Keratinocyte (primary cell): ENCODE measurements at regions not wholly inside any gene's neighbourhood (a gene's known extent, or its start where the extent isn't known, plus 50 kb on each side); places are given as distances from the start of the nearest gene placed in this dataset.

Source experiments
- DNase-seq: peaks from one replicate; pipeline ENCODE4 v3.0.0-alpha.2; 2011; ENCODE audit warnings: low read depth, missing footprints, low spot score
- FAIRE-seq: peaks from 2 replicates; lab custom pipeline; 2011; peaks lifted over from hg19 to GRCh38; lab: Jason Lieb, UNC
- H2AFZ ChIP-seq: 2 replicates; pipeline ENCODE4 v1.6.0; 2012; ENCODE audit warnings: low read length, control low read depth, inconsistent platforms; ENCODE audit not compliant: control insufficient read depth
- H3K27ac ChIP-seq: 2 replicates; pipeline ENCODE4 v1.5.1; 2011; ENCODE audit warnings: low read length; ENCODE audit not compliant: control insufficient read depth, insufficient read depth
- H3K27me3 ChIP-seq: 3 replicates; pipeline ENCODE4 v1.6.0; 2011; ENCODE audit warnings: low read length; ENCODE audit not compliant: control insufficient read depth, insufficient read depth; ENCODE audit errors: extremely low read depth
- H3K36me3 ChIP-seq, 2 experiments: 2 replicates in 1 of 2; 3 replicates in 1 of 2; pipeline ENCODE4 v1.5.1; 2011; ENCODE audit warnings: low read length in 2 of 2, mild to moderate bottlenecking in 1 of 2; ENCODE audit not compliant: control insufficient read depth in 2 of 2, insufficient read depth in 2 of 2; ENCODE audit errors: extremely low read depth in 1 of 2
- H3K4me1 ChIP-seq: 3 replicates; pipeline ENCODE4 v1.5.1; 2011; ENCODE audit warnings: low read length; ENCODE audit not compliant: control insufficient read depth, insufficient read depth; ENCODE audit errors: extremely low read depth
- H3K4me2 ChIP-seq: 3 replicates; pipeline ENCODE4 v1.6.0; 2011; ENCODE audit warnings: low read depth, low read length; ENCODE audit not compliant: control insufficient read depth, insufficient read depth; ENCODE audit errors: extremely low read depth
- H3K4me3 ChIP-seq, 3 experiments: fragments of 200-600 bp in 1 of 3; sonication (generic) in 1 of 3; 2 replicates in 2 of 3; 3 replicates in 1 of 3; pipeline ENCODE4 v1.5.1; 2011 to 2016; ENCODE audit warnings: low read length in 3 of 3, mild to moderate bottlenecking in 3 of 3, control low read depth in 2 of 3, inconsistent platforms in 1 of 3, low read depth in 1 of 3, mixed read lengths in 1 of 3, mixed run types in 1 of 3, moderate library complexity in 1 of 3; ENCODE audit not compliant: control insufficient read depth in 2 of 3, insufficient read depth in 2 of 3; ENCODE audit errors: extremely low read depth in 1 of 3
- H3K79me2 ChIP-seq: 2 replicates; pipeline ENCODE4 v1.6.0; 2012; ENCODE audit warnings: low read length; ENCODE audit not compliant: control insufficient read depth, insufficient read depth
- H3K9ac ChIP-seq: 3 replicates; pipeline ENCODE4 v1.6.0; 2011; ENCODE audit warnings: low read length; ENCODE audit not compliant: control insufficient read depth, insufficient read depth; ENCODE audit errors: extremely low read depth
- H3K9me1 ChIP-seq: 3 replicates; pipeline ENCODE4 v1.6.0; 2011; ENCODE audit warnings: low read length; ENCODE audit not compliant: control insufficient read depth, insufficient read depth; ENCODE audit errors: extremely low read depth
- H3K9me3 ChIP-seq: 2 replicates; pipeline ENCODE4 v1.5.1; 2012; ENCODE audit warnings: low read depth, low read length; ENCODE audit not compliant: control insufficient read depth
- H4K20me1 ChIP-seq: 3 replicates; pipeline ENCODE4 v1.6.0; 2011; ENCODE audit warnings: low read length; ENCODE audit not compliant: control insufficient read depth, insufficient read depth; ENCODE audit errors: extremely low read depth
- CTCF ChIP-seq, 3 experiments: IDR thresholded peaks in 1 of 3; conservative IDR thresholded peaks in 1 of 3; optimal IDR thresholded peaks in 1 of 3; 2 replicates in 2 of 3; 3 replicates in 1 of 3; pipeline versions ENCODE3 to v1.5.1; 2011; ENCODE audit warnings: low read length in 3 of 3, mild to moderate bottlenecking in 3 of 3, moderate library complexity in 2 of 3, control low read depth in 1 of 3, inconsistent platforms in 1 of 3; ENCODE audit not compliant: insufficient read depth in 2 of 3; ENCODE audit errors: extremely low read depth in 1 of 3
- EZH2 ChIP-seq: IDR thresholded peaks from one replicate; pipeline ENCODE4 v1.6.1; 2012; ENCODE audit warnings: inconsistent platforms, mild to moderate bottlenecking, low read length, moderate library complexity
- dilution Hi-C: fragments of 300-500 bp; cut with MboI; formaldehyde crosslinking; loops from one replicate; pipeline ENCODE4 v1.7.0; 2020; ENCODE audit warnings: low sequenced_read_pairs; ENCODE audit not compliant: extremely low pct_ligation_motif_present

- dilution Hi-C loops, result no loop called here
- FAIRE-seq (no peak), DNase-seq (no peak)
- H4K20me1 ChIP-seq, result no peaks in the 10 kb centered on the region
- H3K9me3 ChIP-seq, result no peaks in the 10 kb centered on the region
- H3K9ac ChIP-seq, result no peak overlapping the region
- no peak overlapping the region for H3K4me2 ChIP-seq
- no peaks in the 10 kb centered on the region for H3K36me3 ChIP-seq
- H3K4me1 ChIP-seq, result no peaks in the 10 kb centered on the region
- H2AFZ ChIP-seq, result no peak overlapping the region
- no peaks in the 10 kb centered on the region for H3K27me3 ChIP-seq
- H3K9me1 ChIP-seq, result no peaks in the 10 kb centered on the region
- TF ChIP-seq EZH2, result no peak
- TF ChIP-seq CTCF (optimal IDR thresholded peaks at IDR 0.05 in 1 of 3, IDR thresholded peaks at IDR 0.05 in 1 of 3, conservative IDR thresholded peaks at IDR 0.05 in 1 of 3; ENCODE audit: extremely low read depth in 1 of 3, insufficient read depth in 2 of 3, low read length in 3 of 3), result no peak
- no peaks in the 10 kb centered on the region for H3K79me2 ChIP-seq
- H3K4me3 ChIP-seq, result no peak overlapping the region
- H3K27ac ChIP-seq, result no peak overlapping the region
Measured at GRCh38 chr1:194355488-194356106, 1169.2 kb upstream of the B3GALT2 start.

DNA sequence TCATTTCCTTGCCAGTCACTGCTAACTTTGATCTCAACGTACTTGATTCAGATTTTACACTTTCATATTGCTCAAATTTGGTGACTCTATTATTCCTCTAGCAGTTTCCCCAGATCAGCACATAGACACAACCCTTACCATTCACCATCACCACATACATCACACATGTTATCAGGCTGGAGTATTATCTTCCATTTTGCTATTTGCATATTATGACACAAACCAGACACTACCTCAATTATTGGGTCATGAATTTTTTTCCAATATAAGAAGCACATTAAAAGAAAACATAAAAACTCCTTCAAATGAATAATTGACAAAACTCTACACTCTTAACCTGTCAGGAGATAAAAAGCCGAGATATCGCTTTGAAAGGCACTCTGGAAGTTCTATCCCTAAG is 1166.7 kb upstream of the B3GALT2 start:
- no peaks in the 10 kb centered on the region for H3K4me1 ChIP-seq
- no peak overlapping the region for H3K9ac ChIP-seq
- no peak overlapping the region for H2AFZ ChIP-seq
- no peak overlapping the region for H3K27ac ChIP-seq
- no peaks in the 10 kb centered on the region for H3K36me3 ChIP-seq
- H3K9me3 ChIP-seq, result no peaks in the 10 kb centered on the region
- H3K9me1 ChIP-seq, result no peaks in the 10 kb centered on the region
- no peak for TF ChIP-seq EZH2
- TF ChIP-seq CTCF (optimal IDR thresholded peaks at IDR 0.05 in 1 of 3, IDR thresholded peaks at IDR 0.05 in 1 of 3, conservative IDR thresholded peaks at IDR 0.05 in 1 of 3; ENCODE audit: extremely low read depth in 1 of 3, insufficient read depth in 2 of 3, low read length in 3 of 3), result no peak
- H4K20me1 ChIP-seq, result no peaks in the 10 kb centered on the region
- dilution Hi-C loops, result no loop called here
- DNase-seq (no peak), FAIRE-seq (no peak)
- H3K27me3 ChIP-seq, result no peaks in the 10 kb centered on the region
- no peak overlapping the region for H3K4me2 ChIP-seq
- H3K79me2 ChIP-seq, result no peaks in the 10 kb centered on the region
- no peak overlapping the region for H3K4me3 ChIP-seq
